Gastroesophageal sphincter (tissue), 4 donors: ENCODE measurements at regions not wholly inside any gene's neighbourhood (a gene's known extent, or its start where the extent isn't known, plus 50 kb on each side); places are given as distances from the start of the nearest gene placed in this dataset.

ENCODE experiments used
- ATAC-seq: fragments of 150-250 bp; one replicate; pipeline ENCODE4 v1.9.1; 2016; ENCODE audit warnings: mild to moderate bottlenecking, moderate library complexity
- H3K27ac ChIP-seq, 4 donors: fragments of 200-600 bp; sonication (generic) in 3 of 4; 1 replicate in 3 of 4; 2 replicates in 1 of 4; pipeline ENCODE4 v1.5.1; 2016 to 2019
- H3K27me3 ChIP-seq: fragments of 200-600 bp; sonication (generic); one replicate; pipeline ENCODE4 v1.5.1; 2019
- H3K36me3 ChIP-seq, 2 donors: fragments of 200-600 bp; sonication (generic); one replicate each; pipeline ENCODE4 v1.5.1; 2019; ENCODE audit warnings: control low read depth in 1 of 2
- H3K4me1 ChIP-seq, 3 donors: fragments of 200-600 bp; sonication (generic); 1 replicate in 2 of 3; 2 replicates in 1 of 3; pipeline ENCODE4 v1.5.1; 2016 to 2019; ENCODE audit warnings: control low read depth in 2 of 3
- H3K4me3 ChIP-seq, 2 donors: fragments of 200-600 bp; sonication (generic); one replicate each; pipeline ENCODE4 v1.5.1; 2019; ENCODE audit warnings: mild to moderate bottlenecking in 1 of 2, moderate library complexity in 1 of 2
- H3K9me3 ChIP-seq, 3 donors: fragments of 200-600 bp; sonication (generic); one replicate each; pipeline ENCODE4 v1.5.1; 2017 to 2019; ENCODE audit warnings: control low read depth in 2 of 3
- EP300 ChIP-seq: sonication (generic); formaldehyde crosslinking; IDR thresholded peaks from one replicate; pipeline ENCODE4 v1.6.1; 2017; ENCODE audit warnings: antibody characterized with exemption, mild to moderate bottlenecking
- POLR2A ChIP-seq, 2 donors: fragments of 450-650 bp; IDR thresholded peaks; one replicate each; pipeline ENCODE4 v1.6.1; 2017; ENCODE audit warnings: antibody characterized with exemption in 2 of 2, mild to moderate bottlenecking in 2 of 2, moderate library complexity in 1 of 2
- POLR2AphosphoS5 ChIP-seq: sonication (generic); formaldehyde crosslinking; IDR thresholded peaks from one replicate; pipeline ENCODE4 v1.6.1; 2017; ENCODE audit warnings: antibody characterized with exemption
- WGBS, 2 donors: methylation state at CpG; one replicate each; pipeline ENCODE4 v1.1.5; 2018; ENCODE audit warnings: low coverage in 1 of 2; 5-methylcytosine and 5-hydroxymethylcytosine counted together
- TF ChIP-seq, protein P1 (sequence below), 4 experiments: fragments of 200-600 bp in 2 of 4; fragments of 450-650 bp in 2 of 4; sonication (generic) in 1 of 4; IDR thresholded peaks; one replicate each; pipeline ENCODE4 v1.5.1; 2017 to 2019; ENCODE audit warnings: antibody characterized with exemption in 4 of 4, mild to moderate bottlenecking in 2 of 4, moderate library complexity in 2 of 4

DNA sequence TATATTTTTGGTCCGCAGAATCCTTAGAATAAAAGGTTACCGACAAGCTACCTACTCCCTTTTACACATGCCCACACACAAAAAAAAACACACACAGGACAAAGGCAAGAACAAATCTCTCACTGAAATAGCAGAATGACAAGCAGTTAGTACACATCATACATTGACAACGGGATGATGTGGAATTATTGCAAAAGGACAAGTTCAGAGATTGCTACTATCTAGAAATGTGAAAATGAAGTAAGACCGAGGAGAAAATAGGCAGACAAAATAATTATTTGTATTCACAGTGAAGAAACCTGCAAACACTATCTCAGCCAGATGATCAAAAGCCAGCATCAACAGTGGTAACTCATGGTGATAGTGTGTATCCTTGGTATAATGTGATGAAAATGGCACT is 112.2 kb upstream of the C3orf80 start:
- TF ChIP-seq, protein P1, sequence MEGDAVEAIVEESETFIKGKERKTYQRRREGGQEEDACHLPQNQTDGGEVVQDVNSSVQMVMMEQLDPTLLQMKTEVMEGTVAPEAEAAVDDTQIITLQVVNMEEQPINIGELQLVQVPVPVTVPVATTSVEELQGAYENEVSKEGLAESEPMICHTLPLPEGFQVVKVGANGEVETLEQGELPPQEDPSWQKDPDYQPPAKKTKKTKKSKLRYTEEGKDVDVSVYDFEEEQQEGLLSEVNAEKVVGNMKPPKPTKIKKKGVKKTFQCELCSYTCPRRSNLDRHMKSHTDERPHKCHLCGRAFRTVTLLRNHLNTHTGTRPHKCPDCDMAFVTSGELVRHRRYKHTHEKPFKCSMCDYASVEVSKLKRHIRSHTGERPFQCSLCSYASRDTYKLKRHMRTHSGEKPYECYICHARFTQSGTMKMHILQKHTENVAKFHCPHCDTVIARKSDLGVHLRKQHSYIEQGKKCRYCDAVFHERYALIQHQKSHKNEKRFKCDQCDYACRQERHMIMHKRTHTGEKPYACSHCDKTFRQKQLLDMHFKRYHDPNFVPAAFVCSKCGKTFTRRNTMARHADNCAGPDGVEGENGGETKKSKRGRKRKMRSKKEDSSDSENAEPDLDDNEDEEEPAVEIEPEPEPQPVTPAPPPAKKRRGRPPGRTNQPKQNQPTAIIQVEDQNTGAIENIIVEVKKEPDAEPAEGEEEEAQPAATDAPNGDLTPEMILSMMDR (IDR thresholded peaks at IDR 0.05) = no peak
- TF ChIP-seq EP300 = no peak
- H3K4me3 ChIP-seq = no peak overlapping the region
- H3K27ac ChIP-seq = no peak overlapping the region
- 82 to 92% methylated on average over 4 of the region's 4 CpGs for WGBS, 2 donors
- no peaks in the 10 kb centered on the region for H3K9me3 ChIP-seq
- no peaks in the 10 kb centered on the region for H3K36me3 ChIP-seq
- ATAC-seq = no peak
- no peaks in the 10 kb centered on the region for H3K4me1 ChIP-seq
- peaks cover 5% of the 10 kb centered on the region for H3K27me3 ChIP-seq

DNA sequence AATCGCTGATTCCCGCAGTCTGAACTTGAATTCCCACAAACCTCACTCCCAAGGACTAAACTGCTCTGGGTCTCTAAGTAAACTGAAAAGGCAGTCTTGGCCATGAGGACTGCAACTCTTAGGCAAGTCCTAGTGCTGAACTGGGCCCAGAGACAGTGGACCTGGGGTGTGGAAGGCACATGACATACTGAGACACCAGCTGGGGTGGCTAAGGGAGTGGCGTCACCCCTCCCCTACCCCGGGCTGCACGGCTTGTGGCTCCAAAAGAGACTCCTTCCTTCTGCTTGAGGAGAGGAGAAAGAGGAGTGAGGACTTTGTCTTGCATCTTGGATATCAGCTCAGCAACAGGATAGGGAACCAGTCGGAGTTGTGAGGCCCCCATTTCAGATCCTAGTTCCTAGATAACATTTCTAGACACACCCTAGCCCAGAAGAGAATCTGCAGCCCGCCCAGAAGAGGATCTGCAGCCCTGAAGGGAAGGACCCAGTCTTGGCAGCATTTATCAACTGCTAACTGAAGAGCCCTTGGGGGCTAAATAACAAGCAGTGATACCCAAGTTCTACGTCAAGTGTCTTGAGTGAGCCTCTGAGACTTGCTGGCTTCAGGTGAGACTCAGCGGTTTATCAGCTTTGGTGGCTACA is 110.7 kb upstream of the C3orf80 start:
- WGBS, 2 donors = 78 to 83% methylated on average over 5 to 7 of the region's 9 CpGs
- no peak for ATAC-seq
- TF ChIP-seq, protein P1 (IDR thresholded peaks at IDR 0.05) = no peak
- TF ChIP-seq POLR2A (IDR thresholded peaks at IDR 0.05) (no peak), EP300 (no peak), POLR2AphosphoS5 (no peak)

DNA sequence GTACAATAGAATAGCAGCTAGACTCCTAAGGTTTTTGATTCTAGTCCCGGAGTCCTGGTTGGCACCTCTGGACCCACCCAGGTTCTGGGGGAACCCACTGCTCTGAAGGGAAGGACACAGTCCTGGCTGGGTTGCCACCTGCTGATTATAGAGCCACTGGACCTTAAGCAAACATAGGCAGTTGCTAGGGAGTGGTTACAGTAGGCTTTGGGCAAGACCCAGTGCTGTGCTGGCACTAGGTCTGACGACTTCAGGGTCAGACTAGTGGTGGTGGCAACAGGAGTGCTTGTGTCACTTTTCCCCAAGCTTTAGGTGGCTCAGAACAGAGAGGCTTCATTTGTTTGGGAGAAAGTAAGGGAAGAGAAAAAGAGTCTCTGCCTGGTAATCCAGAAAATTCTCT is 109.8 kb upstream of the C3orf80 start:
- Histone ChIP-seq H3K36me3 (no peaks in the 10 kb centered on the region), H3K27ac (no peak overlapping the region), H3K27me3 (peaks cover 5% of the 10 kb centered on the region), H3K9me3 (peaks cover 0 to 6% (median 0%) of the 10 kb centered on the region in 3 donors), H3K4me1 (no peaks in the 10 kb centered on the region), H3K4me3 (no peak overlapping the region)
- no peak for ATAC-seq
- TF ChIP-seq POLR2A (IDR thresholded peaks at IDR 0.05) = no peak
- TF ChIP-seq EP300 = no peak
- TF ChIP-seq, protein P1 (IDR thresholded peaks at IDR 0.05) = no peak
- TF ChIP-seq POLR2AphosphoS5 = no peak
- 71 to 82% methylated on average over 1 to 2 of the region's 2 CpGs for WGBS, 2 donors

More for the DNA sequence above, 110.7 kb upstream of the C3orf80 start:
- Histone ChIP-seq H3K4me3 (no peak overlapping the region), H3K36me3 (no peaks in the 10 kb centered on the region), H3K4me1 (no peaks in the 10 kb centered on the region), H3K9me3 (no peaks in the 10 kb centered on the region), H3K27me3 (peaks cover 5% of the 10 kb centered on the region), H3K27ac (no peak overlapping the region)

DNA sequence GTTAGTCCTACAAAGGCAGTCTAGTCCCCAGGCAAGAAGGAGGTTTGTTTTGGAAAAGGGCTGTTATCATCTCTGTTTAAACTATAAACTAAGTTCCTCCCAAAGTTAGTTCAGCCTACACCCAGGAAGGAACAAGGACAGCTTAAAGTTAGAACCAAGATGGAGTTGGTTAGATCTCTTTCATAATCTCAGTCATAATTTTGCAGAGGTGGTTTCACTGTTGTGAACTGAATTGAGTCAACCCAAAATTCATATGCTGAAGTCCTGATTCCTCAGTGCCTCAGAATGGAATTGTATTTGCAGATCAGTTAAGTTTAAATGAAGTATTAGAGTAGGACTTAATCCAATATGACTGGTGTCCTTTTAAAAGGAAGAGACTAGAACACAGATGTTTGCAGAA is 101.0 kb upstream of the C3orf80 start:
- TF ChIP-seq EP300 = no peak
- no peaks in the 10 kb centered on the region for H3K4me1 ChIP-seq
- no peak for ATAC-seq

DNA sequence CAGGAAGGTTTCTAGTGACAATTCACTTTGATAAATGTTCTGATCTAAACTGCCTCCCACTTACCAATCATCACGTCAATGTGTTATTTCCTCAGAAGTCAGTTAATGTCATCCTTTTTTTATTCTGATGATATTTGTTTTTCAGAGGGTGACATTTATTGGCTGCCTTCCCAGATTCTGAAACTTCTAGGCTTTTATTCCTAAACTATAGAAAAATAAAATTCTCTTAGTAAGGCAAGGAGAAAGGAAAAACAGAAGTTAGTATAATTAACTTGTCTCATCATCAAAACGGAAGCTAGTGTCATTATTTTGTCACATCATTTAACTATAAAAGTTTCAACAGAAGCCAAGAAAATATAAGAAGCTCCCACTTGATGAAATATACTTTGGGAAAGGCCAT is 100.0 kb upstream of the C3orf80 start:
- WGBS, 2 donors = 22 to 25% methylated on average over 1 to 2 of the region's 2 CpGs

More for the DNA sequence above, 101.0 kb upstream of the C3orf80 start:
- Histone ChIP-seq H3K36me3 (no peaks in the 10 kb centered on the region), H3K27me3 (no peaks in the 10 kb centered on the region), H3K4me3 (no peak overlapping the region), H3K27ac (no peak overlapping the region), H3K9me3 (peaks cover 0 to 12% (median 0%) of the 10 kb centered on the region in 3 donors)

More for the DNA sequence above, 100.0 kb upstream of the C3orf80 start:
- Histone ChIP-seq H3K36me3 (no peaks in the 10 kb centered on the region), H3K9me3 (peaks cover 0 to 7% (median 0%) of the 10 kb centered on the region in 3 donors), H3K4me3 (no peak overlapping the region), H3K27ac (no peak overlapping the region), H3K27me3 (no peaks in the 10 kb centered on the region), H3K4me1 (no peaks in the 10 kb centered on the region)
- no peak for TF ChIP-seq EP300
- TF ChIP-seq POLR2AphosphoS5 = no peak
- TF ChIP-seq POLR2A (IDR thresholded peaks at IDR 0.05) = no peak
- TF ChIP-seq, protein P1 (IDR thresholded peaks at IDR 0.05) = no peak
- no peak for ATAC-seq
